ENCODE measurements at regions not wholly inside any gene's neighbourhood (a gene's known extent, or its start where the extent isn't known, plus 50 kb on each side); places are given as distances from the start of the nearest gene placed in this dataset.

- no peak overlapping the region for H3K27ac ChIP-seq (ENCODE audit: control insufficient read depth, insufficient read depth, low read length)
- no peaks in the 10 kb centered on the region for H3K36me3 ChIP-seq (ENCODE audit: control insufficient read depth in 2 of 2, extremely low read depth in 1 of 2, insufficient read depth in 2 of 2, low read length in 2 of 2)
- H3K4me3 ChIP-seq (ENCODE audit: control insufficient read depth in 2 of 3, extremely low read depth in 1 of 3, insufficient read depth in 2 of 3, low read depth in 1 of 3, low read length in 3 of 3) = no peak overlapping the region
- no peak overlapping the region for H3K9ac ChIP-seq (ENCODE audit: control insufficient read depth, extremely low read depth, insufficient read depth, low read length)
- peaks cover under 1% of the 10 kb centered on the region for H3K27me3 ChIP-seq (ENCODE audit: control insufficient read depth, extremely low read depth, insufficient read depth, low read length)
- no peak overlapping the region for H2AFZ ChIP-seq (ENCODE audit: control insufficient read depth, low read length)
- DNase-seq (ENCODE audit: low read depth, low spot score) (no peak), FAIRE-seq (no peak)
- no peaks in the 10 kb centered on the region for H4K20me1 ChIP-seq (ENCODE audit: control insufficient read depth, extremely low read depth, insufficient read depth, low read length)
- H3K9me3 ChIP-seq (ENCODE audit: control insufficient read depth, low read depth, low read length) = no peaks in the 10 kb centered on the region
- H3K79me2 ChIP-seq (ENCODE audit: control insufficient read depth, insufficient read depth, low read length) = no peaks in the 10 kb centered on the region
- no peaks in the 10 kb centered on the region for H3K9me1 ChIP-seq (ENCODE audit: control insufficient read depth, extremely low read depth, insufficient read depth, low read length)
- dilution Hi-C loops (cut with MboI; ENCODE audit: extremely low pct_ligation_motif_present, low sequenced_read_pairs) = no loop called here
- no peaks in the 10 kb centered on the region for H3K4me1 ChIP-seq (ENCODE audit: control insufficient read depth, extremely low read depth, insufficient read depth, low read length)
- TF ChIP-seq CTCF (optimal IDR thresholded peaks at IDR 0.05 in 1 of 3, IDR thresholded peaks at IDR 0.05 in 1 of 3, conservative IDR thresholded peaks at IDR 0.05 in 1 of 3; ENCODE audit: extremely low read depth in 1 of 3, insufficient read depth in 2 of 3, low read length in 3 of 3) = no peak
- TF ChIP-seq EZH2 (IDR thresholded peaks at IDR 0.05; ENCODE audit: low read length) = no peak
- H3K4me2 ChIP-seq (ENCODE audit: control insufficient read depth, extremely low read depth, insufficient read depth, low read depth, low read length) = no peak overlapping the region
Measured at GRCh38 chrX:39398215-39398962, 597.1 kb downstream of the MID1IP1 start.

- dilution Hi-C loops (cut with MboI; ENCODE audit: extremely low pct_ligation_motif_present, low sequenced_read_pairs) = no loop called here
- H3K27ac ChIP-seq (ENCODE audit: control insufficient read depth, insufficient read depth, low read length) = no peak overlapping the region
Measured at GRCh38 chrX:39398963-39399261, 597.7 kb downstream of the MID1IP1 start.

More at GRCh38 chrX:39398963-39399261, 597.7 kb downstream of the MID1IP1 start:
- Histone ChIP-seq H3K9me1 (ENCODE audit: control insufficient read depth, extremely low read depth, insufficient read depth, low read length) (no peaks in the 10 kb centered on the region), H2AFZ (ENCODE audit: control insufficient read depth, low read length) (no peak overlapping the region), H3K79me2 (ENCODE audit: control insufficient read depth, insufficient read depth, low read length) (no peaks in the 10 kb centered on the region), H3K27me3 (ENCODE audit: control insufficient read depth, extremely low read depth, insufficient read depth, low read length) (no peaks in the 10 kb centered on the region), H3K36me3 (ENCODE audit: control insufficient read depth in 2 of 2, extremely low read depth in 1 of 2, insufficient read depth in 2 of 2, low read length in 2 of 2) (no peaks in the 10 kb centered on the region), H4K20me1 (ENCODE audit: control insufficient read depth, extremely low read depth, insufficient read depth, low read length) (no peaks in the 10 kb centered on the region), H3K4me3 (ENCODE audit: control insufficient read depth in 2 of 3, extremely low read depth in 1 of 3, insufficient read depth in 2 of 3, low read depth in 1 of 3, low read length in 3 of 3) (no peak overlapping the region), H3K9me3 (ENCODE audit: control insufficient read depth, low read depth, low read length) (no peaks in the 10 kb centered on the region), H3K4me2 (ENCODE audit: control insufficient read depth, extremely low read depth, insufficient read depth, low read depth, low read length) (no peak overlapping the region), H3K9ac (ENCODE audit: control insufficient read depth, extremely low read depth, insufficient read depth, low read length) (no peak overlapping the region), H3K4me1 (ENCODE audit: control insufficient read depth, extremely low read depth, insufficient read depth, low read length) (no peaks in the 10 kb centered on the region)
- FAIRE-seq = no peak
- TF ChIP-seq CTCF (optimal IDR thresholded peaks at IDR 0.05 in 1 of 3, IDR thresholded peaks at IDR 0.05 in 1 of 3, conservative IDR thresholded peaks at IDR 0.05 in 1 of 3; ENCODE audit: extremely low read depth in 1 of 3, insufficient read depth in 2 of 3, low read length in 3 of 3) (no peak), EZH2 (IDR thresholded peaks at IDR 0.05; ENCODE audit: low read length) (no peak)
- no peak for DNase-seq (ENCODE audit: low read depth, low spot score)

Data from keratinocyte (primary cell).